CD4-positive, alpha-beta memory T cell (primary cell): ENCODE measurements at regions not wholly inside any gene's neighbourhood (a gene's known extent, or its start where the extent isn't known, plus 50 kb on each side); places are given as distances from the start of the nearest gene placed in this dataset.

Source experiments
- CTCF ChIA-PET: fragments of 350-600 bp; sonication (Branson Sonifier 250); formaldehyde crosslinking; loops from one replicate; lab custom pipeline; 2021; ENCODE audit warnings: inconsistent platforms; ENCODE audit not compliant: partially characterized antibody; lab: Charles Lee
- POLR2A ChIA-PET: fragments of 350-600 bp; sonication (Branson Sonifier 250); formaldehyde crosslinking; loops from one replicate; lab custom pipeline; 2021; ENCODE audit not compliant: partially characterized antibody; lab: Charles Lee
- DNase-seq, 5 donors: peaks; one replicate each; pipeline versions ENCODE4 v3.0.0 to v3.0.0-alpha.2; 2020 to 2022; ENCODE audit warnings: mixed read lengths in 1 of 5
- H3K27ac ChIP-seq: one replicate; pipeline ENCODE4 v1.7.0; 2013; ENCODE audit warnings: low read depth, low read length
- H3K27me3 ChIP-seq: 2 replicates; pipeline ENCODE4 v1.7.0; 2013; ENCODE audit warnings: mild to moderate bottlenecking, low read length, moderate library complexity; ENCODE audit not compliant: insufficient read depth
- H3K36me3 ChIP-seq: 2 replicates; pipeline ENCODE4 v1.7.0; 2013; ENCODE audit warnings: mild to moderate bottlenecking, low read length, moderate library complexity; ENCODE audit not compliant: insufficient read depth
- H3K4me1 ChIP-seq: 2 replicates; pipeline ENCODE4 v1.7.0; 2013; ENCODE audit warnings: mild to moderate bottlenecking, low read length, moderate library complexity; ENCODE audit not compliant: insufficient read depth
- H3K4me3 ChIP-seq, 2 donors: one replicate each; pipeline ENCODE4 v1.7.0; 2013; ENCODE audit warnings: low read length in 2 of 2, mild to moderate bottlenecking in 1 of 2
- H3K9me3 ChIP-seq, 2 donors: one replicate each; pipeline ENCODE4 v1.7.0; 2013; ENCODE audit warnings: low read length in 2 of 2, control low read depth in 1 of 2; ENCODE audit not compliant: control insufficient read depth in 1 of 2
- H3K27ac Mint-ChIP-seq, 7 donors: one replicate each; pipeline ENCODE4 v1.8.0; 2020 to 2021; ENCODE audit warnings: mixed read lengths in 7 of 7, mild to moderate bottlenecking in 6 of 7, inconsistent platforms in 3 of 7, moderate library complexity in 3 of 7
- H3K27me3 Mint-ChIP-seq, 2 donors: one replicate each; pipeline ENCODE4 v1.8.0; 2020 to 2021; ENCODE audit warnings: mixed read lengths in 2 of 2
- H3K36me3 Mint-ChIP-seq, 2 donors: one replicate each; pipeline ENCODE4 v1.8.0; 2020 to 2021; ENCODE audit warnings: mixed read lengths in 2 of 2, inconsistent platforms in 1 of 2, mild to moderate bottlenecking in 1 of 2
- H3K4me1 Mint-ChIP-seq, 4 donors: one replicate each; pipeline ENCODE4 v1.8.0; 2020 to 2021; ENCODE audit warnings: mixed read lengths in 4 of 4, mild to moderate bottlenecking in 1 of 4
- H3K4me3 Mint-ChIP-seq, 8 donors: one replicate each; pipeline ENCODE4 v1.8.0; 2020 to 2021; ENCODE audit warnings: mixed read lengths in 8 of 8, mild to moderate bottlenecking in 7 of 8, moderate library complexity in 6 of 8, inconsistent platforms in 3 of 8
- H3K9me3 Mint-ChIP-seq, 8 donors: one replicate each; pipeline ENCODE4 v1.8.0; 2020 to 2021; ENCODE audit warnings: mixed read lengths in 8 of 8, mild to moderate bottlenecking in 5 of 8, inconsistent platforms in 3 of 8, moderate library complexity in 1 of 8
- intact Hi-C: fragments of 100-400 bp; cut with micrococcal nuclease; formaldehyde crosslinking; loops from one replicate; pipeline ENCODE4 v1.15.1; 2023

DNA sequence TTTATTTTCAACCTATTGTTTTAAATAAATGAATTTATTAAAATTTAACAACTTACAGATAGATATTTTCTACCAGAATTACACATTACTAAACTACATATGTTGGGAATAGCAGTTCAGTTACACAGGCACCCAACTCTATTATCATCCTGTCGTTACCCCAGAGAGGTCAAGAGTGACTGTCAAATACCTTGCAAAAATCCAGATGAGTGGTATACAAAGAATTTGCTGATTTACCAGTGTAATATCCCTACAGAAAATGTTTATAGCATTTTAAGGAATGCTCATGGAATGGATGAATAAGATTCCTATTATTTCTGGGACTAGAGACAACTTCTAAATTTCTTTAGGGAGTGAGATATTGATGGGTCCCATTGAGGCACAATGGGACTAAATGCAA lies 300.7 kb upstream of the RGS18 start:
- intact Hi-C loops: no loop called here
- H3K27me3 Mint-ChIP-seq: no peaks in the 10 kb centered on the region
- no peaks in the 10 kb centered on the region for H3K4me1 Mint-ChIP-seq
- peaks cover 2 to 12% (median 5%) of the 10 kb centered on the region in 8 donors for H3K9me3 Mint-ChIP-seq
- no peak for DNase-seq
- CTCF ChIA-PET: no interaction called here
- Histone ChIP-seq H3K27ac (no peak overlapping the region), H3K9me3 (no peaks in the 10 kb centered on the region), H3K27me3 (no peaks in the 10 kb centered on the region), H3K4me1 (no peaks in the 10 kb centered on the region), H3K36me3 (no peaks in the 10 kb centered on the region), H3K4me3 (no peak overlapping the region)
- POLR2A ChIA-PET: no interaction called here
- H3K36me3 Mint-ChIP-seq: no peaks in the 10 kb centered on the region
- no peak overlapping the region for H3K4me3 Mint-ChIP-seq
- no peak overlapping the region for H3K27ac Mint-ChIP-seq

DNA sequence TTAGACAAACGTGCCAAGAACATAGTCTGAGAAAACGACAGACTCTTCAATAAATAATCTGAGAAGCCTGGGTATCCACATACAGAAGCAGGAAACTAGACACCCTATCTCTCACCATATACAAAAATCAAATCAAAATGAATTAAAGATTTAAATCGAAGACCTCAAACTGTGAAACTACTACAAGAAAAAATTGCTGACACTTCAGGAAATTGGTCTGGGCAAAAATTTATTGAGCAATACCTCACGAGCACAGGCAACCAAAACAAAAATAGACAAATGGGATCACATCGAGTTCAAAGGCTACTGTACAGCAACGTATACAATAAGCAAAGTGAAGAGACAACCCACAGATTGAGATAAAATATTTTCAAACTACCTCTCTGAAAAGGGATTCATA lies 292.8 kb upstream of the RGS18 start:
- no peaks in the 10 kb centered on the region for H3K9me3 ChIP-seq
- H3K9me3 Mint-ChIP-seq: peaks cover 2 to 17% (median 9%) of the 10 kb centered on the region in 8 donors
- H3K27me3 ChIP-seq: no peaks in the 10 kb centered on the region
- H3K4me3 ChIP-seq: no peak overlapping the region
- intact Hi-C loops: no loop called here
- no peak for DNase-seq
- no peaks in the 10 kb centered on the region for H3K4me1 ChIP-seq
- H3K4me3 Mint-ChIP-seq: no peak overlapping the region
- POLR2A ChIA-PET: no interaction called here
- H3K4me1 Mint-ChIP-seq: no peaks in the 10 kb centered on the region
- H3K27me3 Mint-ChIP-seq: no peaks in the 10 kb centered on the region
- H3K36me3 ChIP-seq: no peaks in the 10 kb centered on the region
- CTCF ChIA-PET: no interaction called here
- no peak overlapping the region for H3K27ac Mint-ChIP-seq
- no peak overlapping the region for H3K27ac ChIP-seq
- no peaks in the 10 kb centered on the region for H3K36me3 Mint-ChIP-seq

DNA sequence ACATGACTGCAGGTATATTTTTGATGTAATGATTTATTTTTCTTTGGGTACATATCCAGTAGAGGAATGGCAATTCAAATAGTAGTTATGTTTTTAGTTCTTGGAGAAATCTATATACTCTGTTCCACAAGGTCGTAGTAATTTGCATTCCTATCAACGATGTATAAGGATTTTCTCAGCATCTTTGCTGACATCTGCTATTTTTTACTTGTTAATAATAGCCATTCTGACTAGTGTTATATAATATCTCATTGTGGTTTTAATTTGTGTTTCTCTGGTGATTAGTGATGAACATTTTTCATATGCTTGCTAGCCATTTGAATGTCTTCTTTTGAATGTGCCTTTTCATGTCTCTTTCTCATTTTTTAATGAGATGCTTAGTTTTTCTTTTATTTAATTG lies 292.1 kb upstream of the RGS18 start:
- ChIA-PET POLR2A (no interaction called here), CTCF (no interaction called here)
- Mint-ChIP-seq H3K27ac (no peak overlapping the region), H3K4me1 (no peaks in the 10 kb centered on the region), H3K36me3 (no peaks in the 10 kb centered on the region), H3K27me3 (no peaks in the 10 kb centered on the region), H3K4me3 (no peak overlapping the region), H3K9me3 (peaks cover under 1 to 17% (median 8%) of the 10 kb centered on the region in 8 donors)
- no peak for DNase-seq
- H3K27me3 ChIP-seq: no peaks in the 10 kb centered on the region
- intact Hi-C loops: no loop called here
- no peaks in the 10 kb centered on the region for H3K36me3 ChIP-seq
- no peaks in the 10 kb centered on the region for H3K9me3 ChIP-seq
- H3K4me3 ChIP-seq: no peak overlapping the region
- no peaks in the 10 kb centered on the region for H3K4me1 ChIP-seq
- no peak overlapping the region for H3K27ac ChIP-seq

DNA sequence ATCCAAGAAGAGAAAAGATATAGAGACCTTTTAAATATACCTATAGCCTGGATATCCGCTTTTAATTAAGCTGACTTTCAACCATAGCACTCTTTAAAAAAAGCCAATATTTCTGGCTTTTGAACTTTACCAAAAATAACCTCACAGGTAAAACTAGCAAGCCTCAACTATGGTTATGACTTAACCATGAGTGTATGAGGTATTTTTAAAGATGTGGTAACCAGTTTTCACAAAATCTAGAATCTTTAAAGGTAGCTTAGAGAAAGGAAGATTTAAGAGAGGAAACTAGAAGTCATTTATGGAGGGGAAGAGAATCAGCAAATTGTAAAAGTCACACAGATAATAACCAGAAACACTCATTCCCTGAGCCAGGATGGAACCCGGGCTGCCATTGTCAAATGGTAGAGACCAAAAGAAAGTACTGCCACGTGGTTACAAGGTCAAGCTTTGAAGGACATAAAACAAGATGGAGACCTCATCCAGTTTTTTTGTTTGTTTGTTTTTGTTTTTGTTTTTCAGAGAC lies 288.4 kb upstream of the RGS18 start:
- Histone ChIP-seq H3K27me3 (no peaks in the 10 kb centered on the region), H3K4me3 (no peak overlapping the region), H3K4me1 (no peaks in the 10 kb centered on the region), H3K36me3 (no peaks in the 10 kb centered on the region), H3K9me3 (no peaks in the 10 kb centered on the region), H3K27ac (no peak overlapping the region)
- no peak overlapping the region for H3K27ac Mint-ChIP-seq
- no peaks in the 10 kb centered on the region for H3K27me3 Mint-ChIP-seq
- no peak for DNase-seq
- ChIA-PET POLR2A (no interaction called here), CTCF (no interaction called here)
- intact Hi-C loops: no loop called here
- H3K36me3 Mint-ChIP-seq: no peaks in the 10 kb centered on the region
- H3K4me1 Mint-ChIP-seq: no peaks in the 10 kb centered on the region
- H3K9me3 Mint-ChIP-seq: peaks cover 0 to 10% (median 0%) of the 10 kb centered on the region in 8 donors
- no peak overlapping the region for H3K4me3 Mint-ChIP-seq

DNA sequence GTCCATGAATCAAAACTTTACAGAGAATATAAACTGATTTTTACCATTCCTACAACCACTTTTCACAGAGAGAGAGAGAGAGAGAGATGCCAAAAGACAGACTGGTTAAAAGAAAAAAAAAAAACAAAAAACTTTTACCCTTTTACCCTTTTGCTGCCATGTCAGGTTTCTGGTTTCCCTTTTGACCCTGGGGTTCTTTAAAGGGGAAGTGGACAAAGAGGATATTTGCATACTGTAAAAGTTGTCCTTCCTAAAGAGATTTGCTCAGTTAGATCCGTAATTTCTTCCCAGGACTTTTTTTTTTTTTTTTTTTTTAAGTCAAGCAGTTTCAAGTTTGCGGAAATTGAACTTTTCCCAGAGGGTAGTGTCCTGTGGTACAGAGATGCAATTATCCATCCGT lies 287.8 kb upstream of the RGS18 start:
- Mint-ChIP-seq H3K27me3 (no peaks in the 10 kb centered on the region), H3K36me3 (no peaks in the 10 kb centered on the region), H3K27ac (no peak overlapping the region), H3K4me3 (no peak overlapping the region), H3K9me3 (peaks cover 0 to 7% (median under 1%) of the 10 kb centered on the region in 8 donors), H3K4me1 (no peaks in the 10 kb centered on the region)
- H3K4me3 ChIP-seq: no peak overlapping the region
- ChIA-PET CTCF (no interaction called here), POLR2A (no interaction called here)
- H3K9me3 ChIP-seq: no peaks in the 10 kb centered on the region
- H3K4me1 ChIP-seq: no peaks in the 10 kb centered on the region
- H3K27ac ChIP-seq: no peak overlapping the region
- intact Hi-C loops: no loop called here
- no peak for DNase-seq
- H3K27me3 ChIP-seq: no peaks in the 10 kb centered on the region
- no peaks in the 10 kb centered on the region for H3K36me3 ChIP-seq

DNA sequence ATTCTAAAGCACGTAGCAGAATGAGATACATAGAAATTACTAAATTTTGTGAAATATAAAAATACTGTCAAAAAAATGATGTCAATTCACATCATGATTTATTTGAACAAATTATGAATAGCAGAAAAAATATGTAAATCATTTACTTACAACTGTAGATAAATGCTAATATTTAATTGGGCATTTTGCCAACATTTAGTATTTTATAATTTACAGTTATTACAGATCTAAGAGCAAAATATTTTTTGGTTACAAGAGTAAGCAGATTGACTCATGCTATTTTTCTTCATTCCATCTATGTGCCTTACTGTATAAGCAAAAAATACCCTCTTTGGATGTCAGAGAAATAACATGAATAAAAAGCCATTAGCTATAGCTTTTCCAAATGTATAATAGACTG lies 282.3 kb upstream of the RGS18 start:
- CTCF ChIA-PET: no interaction called here
- no peaks in the 10 kb centered on the region for H3K27me3 ChIP-seq

DNA sequence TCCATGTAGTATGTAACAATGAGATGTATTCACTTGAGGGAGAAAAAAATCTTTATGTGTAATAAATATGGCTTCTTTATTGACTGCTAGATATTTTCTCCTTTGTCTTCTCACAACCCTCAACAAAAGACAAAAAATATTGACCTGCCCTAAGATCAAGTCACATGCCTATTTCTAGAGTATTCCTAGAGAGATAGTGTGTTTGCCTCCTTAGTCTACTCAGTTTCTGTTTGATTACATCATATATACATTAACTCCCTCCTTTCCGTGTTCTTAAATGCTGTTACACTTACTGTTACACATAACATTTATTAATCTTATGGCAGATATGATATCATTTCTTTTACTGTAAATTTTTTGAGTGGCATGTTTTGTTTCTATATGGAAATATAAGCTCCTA lies 281.6 kb upstream of the RGS18 start:
- no peak overlapping the region for H3K27ac ChIP-seq
- DNase-seq: no peak
- Mint-ChIP-seq H3K27me3 (no peaks in the 10 kb centered on the region), H3K27ac (no peak overlapping the region), H3K4me3 (no peak overlapping the region), H3K4me1 (no peaks in the 10 kb centered on the region), H3K9me3 (peaks cover 0 to 7% (median 0%) of the 10 kb centered on the region in 8 donors), H3K36me3 (no peaks in the 10 kb centered on the region)
- no peaks in the 10 kb centered on the region for H3K9me3 ChIP-seq
- CTCF ChIA-PET: no interaction called here
- H3K36me3 ChIP-seq: no peaks in the 10 kb centered on the region
- H3K27me3 ChIP-seq: no peaks in the 10 kb centered on the region
- H3K4me1 ChIP-seq: no peaks in the 10 kb centered on the region
- H3K4me3 ChIP-seq: no peak overlapping the region
- intact Hi-C loops: no loop called here
- POLR2A ChIA-PET: no interaction called here

More for the DNA sequence above, 282.3 kb upstream of the RGS18 start:
- Histone ChIP-seq H3K27ac (no peak overlapping the region), H3K36me3 (no peaks in the 10 kb centered on the region), H3K9me3 (no peaks in the 10 kb centered on the region), H3K4me1 (no peaks in the 10 kb centered on the region), H3K4me3 (no peak overlapping the region)
- H3K4me3 Mint-ChIP-seq: no peak overlapping the region
- H3K36me3 Mint-ChIP-seq: no peaks in the 10 kb centered on the region
- no peak overlapping the region for H3K27ac Mint-ChIP-seq
- POLR2A ChIA-PET: no interaction called here
- H3K27me3 Mint-ChIP-seq: no peaks in the 10 kb centered on the region
- no peak for DNase-seq
- H3K4me1 Mint-ChIP-seq: no peaks in the 10 kb centered on the region
- intact Hi-C loops: no loop called here
- peaks cover 0 to 7% (median 0%) of the 10 kb centered on the region in 8 donors for H3K9me3 Mint-ChIP-seq

DNA sequence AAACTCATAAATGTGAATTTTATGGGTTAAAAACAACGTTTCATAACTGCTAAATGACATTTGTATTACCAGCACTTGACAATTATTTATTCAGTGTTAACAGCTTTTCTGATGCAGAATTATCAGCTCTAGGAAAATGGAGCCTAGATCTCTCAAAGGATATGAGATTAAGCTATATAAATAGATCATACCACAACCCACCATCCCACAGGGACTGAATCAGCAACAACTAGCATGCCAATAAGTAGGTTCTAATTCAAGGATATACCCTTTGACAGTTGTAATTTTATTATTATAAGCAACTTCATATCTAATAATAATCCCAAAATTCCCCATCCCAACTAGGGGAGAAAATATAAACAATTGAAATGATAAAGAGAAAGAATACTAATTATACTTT lies 275.4 kb upstream of the RGS18 start:
- Mint-ChIP-seq H3K27me3 (no peaks in the 10 kb centered on the region), H3K9me3 (peaks cover 0 to 4% (median 0%) of the 10 kb centered on the region in 8 donors), H3K27ac (no peak overlapping the region), H3K36me3 (no peaks in the 10 kb centered on the region), H3K4me1 (no peaks in the 10 kb centered on the region), H3K4me3 (no peak overlapping the region)
- Histone ChIP-seq H3K27me3 (no peaks in the 10 kb centered on the region), H3K36me3 (no peaks in the 10 kb centered on the region), H3K27ac (no peak overlapping the region), H3K9me3 (no peaks in the 10 kb centered on the region), H3K4me1 (no peaks in the 10 kb centered on the region), H3K4me3 (no peak overlapping the region)
- CTCF ChIA-PET: no interaction called here
- POLR2A ChIA-PET: no interaction called here
- intact Hi-C loops: no loop called here
- no peak for DNase-seq
